ENCODE measurements at regions not wholly inside any gene's neighbourhood (a gene's known extent, or its start where the extent isn't known, plus 50 kb on each side); places are given as distances from the start of the nearest gene placed in this dataset.

GRCh38 chr6:144936764-144937163, 651.6 kb downstream of the UTRN start:
- no peaks in the 10 kb centered on the region for H3K79me2 ChIP-seq (ENCODE audit: control insufficient read depth in 1 of 2, insufficient read depth in 2 of 2, low read length in 2 of 2)
- no peaks in the 10 kb centered on the region for H3K9me3 ChIP-seq (ENCODE audit: insufficient read depth in 2 of 2, low read depth in 1 of 2, low read length in 1 of 2)
- H4K91ac ChIP-seq (replicated peaks; ENCODE audit: insufficient read length, low read length) = no peak overlapping the region
- H4K20me1 ChIP-seq (replicated peaks in 1 of 2; ENCODE audit: control insufficient read depth in 1 of 2, insufficient read depth in 2 of 2, low read length in 2 of 2) = no peaks in the 10 kb centered on the region
- ChIA-PET POLR2A (ENCODE audit: partially characterized antibody) (no interaction called here), CTCF (ENCODE audit: partially characterized antibody) (interaction anchor here (1.5 kb wide), 1 partner anchor 93 kb away, joined by 3 read pairs; no protein-coding TSS in a partner anchor)
- no peak overlapping the region for H3K9ac ChIP-seq (replicated peaks in 1 of 4; ENCODE audit: extremely low read depth in 1 of 4, low read depth in 3 of 4, low read length in 3 of 4)
- H2BK5ac ChIP-seq (ENCODE audit: low read depth, low read length) = no peak overlapping the region
- no peak overlapping the region for H4K5ac ChIP-seq (ENCODE audit: insufficient read length, low read depth, low read length)
- H3K4me1 ChIP-seq (replicated peaks in 1 of 4; ENCODE audit: control insufficient read depth in 3 of 4, insufficient read depth in 4 of 4, low read length in 3 of 4) = no peaks in the 10 kb centered on the region
- no peak overlapping the region for H2BK15ac ChIP-seq (ENCODE audit: low read length)
- no peak overlapping the region for H3K4ac ChIP-seq (replicated peaks; ENCODE audit: insufficient read length, low read depth, low read length)
- no peak overlapping the region for H3K18ac ChIP-seq (ENCODE audit: extremely low read depth, low read length)
- no peak overlapping the region for H2BK20ac ChIP-seq (ENCODE audit: low read length)
- no peak for DNase-seq (ENCODE audit: low read depth in 1 of 2, low spot score in 2 of 2)
- H2BK120ac ChIP-seq (replicated peaks; ENCODE audit: low read depth, low read length) = no peak overlapping the region
- no peak overlapping the region for H3K56ac ChIP-seq (replicated peaks; ENCODE audit: insufficient read length, low read depth, low read length)
- H4K8ac ChIP-seq (ENCODE audit: extremely low read depth, insufficient read depth, low read length) = no peak overlapping the region
- no peak overlapping the region for H3K27ac ChIP-seq (ENCODE audit: low read depth, low read length)
- H3K27me3 ChIP-seq (replicated peaks in 1 of 4; ENCODE audit: control insufficient read depth in 3 of 4, extremely low read depth in 1 of 4, insufficient read depth in 3 of 4, low read length in 3 of 4) = peaks cover 0 to 1% (median 0%) of the 10 kb centered on the region in 4 experiments; a peak in 1 of 7 replicates
- H3K23me2 ChIP-seq (ENCODE audit: low read depth, low read length) = no peaks in the 10 kb centered on the region
- no peak for TF ChIP-seq KDM1A (IDR thresholded peaks at IDR 0.05; ENCODE audit: borderline replicate concordance, low read length)
- no peak for TF ChIP-seq BACH1 (IDR thresholded peaks at IDR 0.05; ENCODE audit: low read length)
- TF ChIP-seq NANOG (IDR thresholded peaks at IDR 0.05; ENCODE audit: insufficient read depth, low read depth, low read length, poor library complexity, severe bottlenecking) = no peak
- TF ChIP-seq RXRA (IDR thresholded peaks at IDR 0.05; ENCODE audit: insufficient read depth, low read depth, low read length) = no peak
- no peak for TF ChIP-seq TAF7 (optimal IDR thresholded peaks at IDR 0.05; ENCODE audit: borderline replicate concordance, low read depth, low read length)
- no peak for TF ChIP-seq SAP30 (IDR thresholded peaks at IDR 0.05; ENCODE audit: insufficient read depth, insufficient replicate concordance, low read length)
- no peak for TF ChIP-seq KDM4A (IDR thresholded peaks at IDR 0.05; ENCODE audit: low read depth, low read length, severe bottlenecking)
- no peak for TF ChIP-seq JUND (IDR thresholded peaks at IDR 0.05; ENCODE audit: low read length)
- no peak for TF ChIP-seq EGR1 (IDR thresholded peaks at IDR 0.05; ENCODE audit: borderline replicate concordance, low read depth, low read length)
- no peak for TF ChIP-seq CEBPB (IDR thresholded peaks at IDR 0.05; ENCODE audit: low read depth, low read length)
- TF ChIP-seq MAX (IDR thresholded peaks at IDR 0.05) = no peak
- TF ChIP-seq PHF8 (conservative IDR thresholded peaks at IDR 0.05; ENCODE audit: low read depth, low read length) = no peak
- TF ChIP-seq SP4 (IDR thresholded peaks at IDR 0.05; ENCODE audit: low read length) = no peak
- TF ChIP-seq POU5F1 (IDR thresholded peaks at IDR 0.05; ENCODE audit: low read depth, low read length) = no peak
- no peak for TF ChIP-seq CHD1 (IDR thresholded peaks at IDR 0.05; ENCODE audit: low read depth, low read length)
- H3K14ac ChIP-seq (ENCODE audit: insufficient read length) = no peak overlapping the region
- H2AK5ac ChIP-seq (ENCODE audit: low read depth, low read length) = no peak overlapping the region
- H2BK12ac ChIP-seq (ENCODE audit: low read depth, low read length) = no peak overlapping the region
- no peaks in the 10 kb centered on the region for H3K36me3 ChIP-seq (ENCODE audit: control insufficient read depth in 2 of 4, insufficient read depth in 4 of 4, low read length in 3 of 4)
- 92% methylated on average over 2 of the region's 2 CpGs; no CpG with 5 or more reads in 1 of the 2 experiments for WGBS, 2 experiments (ENCODE audit: extremely low coverage in 1 of 2, insufficient coverage in 1 of 2, insufficient read length in 1 of 2, insufficient replicate concordance in 2 of 2, low coverage in 1 of 2, low lambda C conversion rate in 2 of 2, missing lambda C conversion rate in 1 of 2)
- H3K23ac ChIP-seq (ENCODE audit: insufficient read length) = no peak overlapping the region
- H2AFZ ChIP-seq (ENCODE audit: low read length) = no peak overlapping the region
- H3K79me1 ChIP-seq (ENCODE audit: low read depth, low read length) = no peaks in the 10 kb centered on the region
- H3K4me3 ChIP-seq (ENCODE audit: extremely low read depth in 1 of 4, insufficient read depth in 2 of 4, low read depth in 3 of 4, low read length in 4 of 4) = no peak overlapping the region
- H3K4me2 ChIP-seq (ENCODE audit: insufficient read depth in 1 of 2, low read depth in 2 of 2, low read length in 2 of 2) = no peak overlapping the region
- FAIRE-seq = no peak

Data from H1 (cell line).